NCI-H2196 treated with DMSO at 0.1 percent for 48 hours (cell line): ENCODE measurements at regions not wholly inside any gene's neighbourhood (a gene's known extent, or its start where the extent isn't known, plus 50 kb on each side); places are given as distances from the start of the nearest gene placed in this dataset.
A peak's percentile ranks its signal among the peaks of the same experiment; 100 is the strongest.
"Not testable (repeated sequence)": the region's sequence is repeated elsewhere in the genome, so short reads cannot be mapped to it uniquely, and the experiment has no call there.

ENCODE experiments used
- DNase-seq: peaks from one replicate; lab custom pipeline; 2025; ENCODE audit not compliant: unreplicated experiment; lab: John Stamatoyannopoulos, UW

DNA sequence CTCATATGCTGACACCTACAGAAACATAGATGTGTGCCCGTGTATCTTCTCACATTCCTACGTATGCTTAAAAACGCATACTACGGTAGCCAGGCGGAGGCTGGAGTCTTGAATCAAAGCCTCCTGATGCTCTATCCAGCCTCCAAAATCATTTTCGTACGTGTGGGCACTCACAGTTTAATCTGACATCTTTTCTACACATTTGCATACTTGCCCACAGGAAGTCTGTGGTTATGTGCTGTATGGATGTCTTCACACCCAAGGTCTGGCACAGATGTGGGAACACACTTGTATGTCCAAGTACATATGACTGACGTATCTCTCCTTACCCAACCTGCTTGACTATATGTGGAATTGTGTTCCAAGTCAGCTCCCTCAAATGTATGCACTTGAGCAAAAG, 561.8 kb upstream of the CADM1 start:
- DNase-seq: no peak

DNA sequence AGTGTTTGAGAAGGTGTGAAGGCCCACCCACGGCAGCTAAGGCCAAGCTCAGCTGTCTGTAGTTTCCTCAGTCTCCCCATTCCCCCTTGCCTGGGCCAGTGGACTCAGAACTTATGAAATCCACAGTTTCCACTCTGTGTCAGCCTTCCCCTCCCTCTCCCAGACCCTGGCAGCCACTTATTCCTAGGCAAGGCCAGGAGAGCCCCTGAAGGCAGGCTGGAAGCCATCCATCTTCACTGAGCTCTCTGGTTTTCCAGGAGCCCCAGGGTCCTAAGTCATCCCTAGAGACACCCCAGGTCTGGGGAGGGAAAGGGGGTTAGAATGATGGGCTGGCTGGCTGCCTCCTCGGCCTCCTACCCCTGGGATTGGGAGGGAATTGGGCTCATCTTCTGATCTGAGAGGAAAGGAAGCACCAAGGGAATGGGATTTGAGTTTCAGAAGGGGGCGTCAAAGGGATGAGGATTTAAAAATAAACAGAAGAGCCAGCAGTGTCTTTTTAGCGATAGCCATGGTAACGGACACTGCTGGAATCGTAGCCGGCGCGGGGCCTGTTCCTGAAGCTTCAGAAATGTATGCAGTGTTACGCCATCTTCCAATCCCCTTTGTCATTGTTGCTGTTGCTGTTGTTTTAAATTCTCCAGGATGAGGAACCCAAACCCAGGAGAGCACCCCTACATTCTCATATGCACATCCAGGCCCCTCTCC, 561.1 kb upstream of the CADM1 start:
- no peak for DNase-seq

- peak; percentile 90 for DNase-seq
These were observed 558.4 kb upstream of the CADM1 start for GRCh38 chr11:116062490-116063171.

- DNase-seq: peak; percentile 71
These were observed 557.9 kb upstream of the CADM1 start for GRCh38 chr11:116062129-116062489.

- no peak for DNase-seq
These were observed 557.1 kb upstream of the CADM1 start for GRCh38 chr11:116061322-116061721.

DNA sequence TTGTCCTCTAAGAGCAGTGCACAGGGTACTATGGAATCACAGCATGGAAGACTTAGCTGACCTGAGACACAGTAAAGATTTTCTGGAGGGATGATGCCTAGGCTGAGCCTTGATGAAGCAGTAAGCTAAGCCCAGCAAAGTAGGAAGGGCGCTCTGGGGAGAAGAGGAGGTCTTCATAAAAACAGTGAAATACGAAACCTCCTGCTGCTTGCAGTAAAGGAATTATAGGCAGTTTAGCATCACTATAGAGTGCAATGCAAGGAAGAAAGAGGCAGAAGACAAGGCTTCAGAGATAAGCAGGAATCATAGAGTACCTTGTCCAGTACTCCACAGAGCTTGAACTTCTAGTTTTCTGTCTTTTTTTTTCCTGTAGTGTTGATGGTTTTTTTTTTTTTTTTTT, 555.7 kb upstream of the CADM1 start:
- DNase-seq: no peak

GRCh38 chr11:116057000-116057399, 552.8 kb upstream of the CADM1 start:
- DNase-seq: no peak

- DNase-seq: no peak
These were observed 550.8 kb upstream of the CADM1 start for GRCh38 chr11:116055064-116055463.

DNA sequence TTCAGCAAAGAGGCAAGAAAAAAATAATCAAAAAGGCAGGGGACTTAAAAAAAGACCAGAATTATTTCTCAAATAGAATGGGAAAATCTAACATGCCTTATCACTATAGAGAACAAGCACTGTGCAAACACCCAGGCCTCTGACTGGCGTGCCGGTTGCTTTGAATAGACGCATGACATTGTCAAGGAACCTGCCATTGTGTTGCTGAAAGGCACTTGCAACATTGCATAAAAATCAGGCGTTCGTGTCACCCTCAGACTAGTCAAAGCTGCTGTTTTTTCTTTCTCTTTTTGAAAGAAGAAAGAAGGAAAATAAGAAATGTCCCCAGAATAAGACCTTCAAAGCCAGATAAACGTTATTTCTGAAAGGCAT, 549.3 kb upstream of the CADM1 start:
- no peak for DNase-seq

DNA sequence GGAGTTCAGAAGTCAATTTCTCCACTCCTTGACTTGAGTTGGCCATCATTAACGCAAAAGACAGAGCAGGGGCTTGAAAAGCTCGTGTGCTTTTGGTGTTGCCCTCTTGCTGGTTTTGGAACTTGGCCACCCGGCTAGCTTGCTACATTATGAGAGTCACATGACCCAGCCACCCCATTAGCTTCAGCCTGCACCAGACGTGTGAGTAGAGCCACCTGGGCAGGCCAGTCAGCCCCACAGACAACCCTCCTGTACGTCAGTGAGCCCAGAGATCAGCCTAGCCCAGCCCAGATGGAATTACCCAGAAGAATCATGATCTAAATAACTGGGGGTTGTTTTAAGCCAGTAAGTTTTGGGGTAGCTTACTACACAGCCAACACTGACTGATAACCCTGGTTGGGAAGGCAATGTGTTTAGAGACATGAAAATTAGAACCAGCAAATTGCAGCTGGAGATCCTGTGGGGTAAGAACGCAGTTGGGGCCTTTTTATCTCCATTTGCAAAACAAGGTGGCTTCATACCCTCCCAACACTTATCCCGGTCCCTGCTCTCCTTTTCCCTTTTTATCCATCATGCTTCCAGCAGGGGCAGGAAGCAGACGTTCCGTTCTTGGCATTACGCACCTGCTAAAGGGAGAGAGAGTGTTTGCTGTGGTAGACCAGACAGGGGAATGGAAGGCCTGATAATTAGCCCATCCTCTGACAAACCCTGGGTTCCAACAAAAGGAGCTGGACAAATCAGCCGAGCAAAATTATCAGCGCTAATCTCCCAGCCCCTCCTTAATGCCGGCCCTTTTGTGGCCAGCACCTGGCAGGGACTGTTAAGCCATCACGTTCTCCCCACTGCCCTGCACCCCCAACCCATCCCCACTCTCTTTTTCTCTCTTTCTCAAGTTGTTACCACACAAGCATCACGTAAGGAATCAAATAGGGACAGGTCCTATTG, 548.7 kb upstream of the CADM1 start:
- no peak for DNase-seq

DNA sequence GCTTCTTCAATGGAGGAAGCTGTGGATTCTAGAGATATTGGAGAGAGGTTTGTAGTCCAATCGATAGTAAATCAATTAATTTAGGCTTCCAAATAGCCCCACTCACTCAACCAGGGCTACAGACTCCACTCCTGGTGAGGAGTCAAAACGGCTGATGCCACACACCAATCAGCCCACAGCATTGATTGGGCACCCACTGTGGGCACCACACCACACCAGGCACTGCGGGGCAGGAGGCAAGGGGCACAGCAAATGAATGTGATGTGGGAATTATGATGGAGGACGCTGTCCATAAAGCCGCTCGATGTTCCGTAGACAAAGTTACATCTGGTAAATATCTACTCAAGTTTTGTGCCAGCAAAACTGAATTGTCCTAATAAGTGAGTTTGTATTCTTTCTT, 547.3 kb upstream of the CADM1 start:
- no peak for DNase-seq

DNA sequence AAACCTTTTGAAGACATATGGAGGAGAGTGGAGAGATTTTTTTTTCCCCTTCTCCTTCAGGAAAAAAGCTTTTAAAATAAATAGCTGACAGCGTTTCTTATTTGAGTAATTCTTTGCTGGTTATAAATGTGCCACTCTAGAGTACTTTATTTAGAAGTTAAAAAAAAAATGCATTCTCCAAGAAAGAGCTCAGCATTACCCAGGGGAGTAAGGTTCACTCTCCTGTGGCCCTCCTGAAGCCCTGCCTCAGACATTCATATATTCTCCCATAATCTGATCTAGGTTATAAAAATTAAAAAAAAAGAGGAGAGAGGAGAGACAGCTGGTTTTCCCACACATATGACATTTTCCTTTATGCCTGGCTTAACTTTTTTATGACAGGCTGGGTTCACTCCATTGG, 545.2 kb upstream of the CADM1 start:
- no peak for DNase-seq

GRCh38 chr11:116046127-116046526, 541.9 kb upstream of the CADM1 start:
- no peak for DNase-seq

DNA sequence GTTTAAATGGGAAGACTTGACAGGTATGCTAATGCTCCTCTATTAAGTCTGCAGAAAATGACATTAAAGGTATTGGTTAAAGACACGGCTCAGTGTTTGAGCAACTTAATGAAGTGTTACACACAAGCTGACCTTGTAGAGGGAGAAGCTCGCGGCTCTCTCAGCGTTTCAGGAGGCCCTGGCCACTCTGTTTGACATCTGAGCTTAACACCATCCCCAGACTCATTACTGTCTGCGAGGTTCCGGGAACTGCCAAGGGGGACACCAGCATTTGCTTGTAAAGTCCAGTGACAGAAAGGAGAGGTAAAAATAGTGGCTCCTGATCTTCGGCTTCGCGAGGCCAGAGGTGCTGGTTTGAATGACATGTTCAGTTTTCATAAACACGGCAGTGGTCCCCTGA, 540.7 kb upstream of the CADM1 start:
- DNase-seq: no peak

DNA sequence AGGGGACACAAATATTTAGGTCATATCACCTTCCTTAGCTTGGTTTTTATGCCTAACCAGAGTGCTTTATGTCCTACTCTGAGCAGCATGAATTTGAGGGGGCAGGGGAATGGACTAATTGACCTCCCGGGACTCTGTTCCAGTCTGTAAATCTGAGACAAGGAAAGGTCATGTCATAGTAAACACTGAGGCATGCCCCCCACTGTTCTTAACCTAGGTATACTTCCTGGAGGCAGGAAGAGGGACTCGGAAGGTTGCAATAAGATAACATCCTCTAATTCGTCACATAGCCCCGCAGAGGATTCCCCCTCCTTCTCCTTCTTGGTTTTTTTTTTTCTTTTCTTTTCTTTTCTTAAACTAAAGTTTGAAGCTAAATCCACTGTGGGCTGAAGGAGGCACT, 540.3 kb upstream of the CADM1 start:
- DNase-seq: no peak

DNA sequence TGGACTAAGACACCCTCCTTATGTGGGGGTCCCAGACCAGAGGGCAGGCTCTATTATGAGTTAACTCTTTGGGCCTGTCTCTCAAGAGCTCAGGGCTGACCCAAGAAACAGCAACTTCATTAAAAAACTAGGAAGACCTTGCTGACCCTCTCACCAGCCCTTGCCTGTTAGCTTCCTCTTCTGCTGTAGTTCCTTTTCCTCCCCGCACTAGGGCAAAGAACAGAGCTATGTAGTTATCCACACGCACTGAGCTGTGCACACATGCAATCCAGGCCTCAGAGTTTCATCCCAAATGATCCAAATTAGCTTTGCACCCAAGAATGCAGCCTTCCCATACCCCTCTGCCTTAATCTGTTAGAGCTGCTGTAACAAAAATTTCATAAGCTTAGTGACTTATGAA, 539.6 kb upstream of the CADM1 start:
- DNase-seq: no peak

- not testable (repeated sequence) for DNase-seq
These were observed 538.8 kb upstream of the CADM1 start for GRCh38 chr11:116043059-116043458.

- DNase-seq: no peak
These were observed 537.9 kb upstream of the CADM1 start for GRCh38 chr11:116042146-116042545.

DNA sequence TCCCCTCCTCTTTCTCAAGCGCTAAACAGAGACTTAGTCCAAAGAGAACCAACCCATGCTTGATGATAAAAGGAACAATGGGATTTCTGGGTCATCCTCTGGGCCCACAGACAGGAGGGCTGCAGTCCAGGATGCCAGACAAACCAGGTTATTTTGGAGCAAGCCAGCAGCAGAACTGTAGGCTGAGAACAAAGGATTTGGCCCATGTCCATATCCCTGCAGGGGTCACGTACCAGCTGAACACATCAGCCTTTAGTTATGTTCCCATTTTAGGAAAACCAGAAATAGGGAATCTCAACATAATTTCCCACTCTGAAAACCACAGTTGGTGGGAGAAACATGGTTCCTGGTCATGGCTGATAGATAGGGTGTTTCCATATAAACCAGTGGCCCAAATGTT, 533.6 kb upstream of the CADM1 start:
- DNase-seq: no peak

- DNase-seq: peak; percentile 86
These were observed 531.8 kb upstream of the CADM1 start for GRCh38 chr11:116035977-116036376.

GRCh38 chr11:116033931-116034553, 529.8 kb upstream of the CADM1 start:
- peak; percentile 84 for DNase-seq
